ENCODE measurements at regions not wholly inside any gene's neighbourhood (a gene's known extent, or its start where the extent isn't known, plus 50 kb on each side); places are given as distances from the start of the nearest gene placed in this dataset.

- H3K36me3 ChIP-seq (ENCODE audit: insufficient read depth, low read length): no peaks in the 10 kb centered on the region
- H2AFZ ChIP-seq (ENCODE audit: low read length, unreplicated experiment): no peak overlapping the region
- H3K27ac ChIP-seq (ENCODE audit: low read depth, low read length): no peak overlapping the region
- peaks cover 12% of the 10 kb centered on the region for H3K4me1 ChIP-seq (ENCODE audit: control insufficient read depth, insufficient read depth, low read length, unreplicated experiment)
- peaks cover 5% of the 10 kb centered on the region; the same call in 1 of the 2 replicates for H3K27me3 ChIP-seq (ENCODE audit: insufficient read depth, low read length)
- no peaks in the 10 kb centered on the region for H3K79me2 ChIP-seq (ENCODE audit: control insufficient read depth, insufficient read depth, low read length, unreplicated experiment)
- no peak overlapping the region for H3K4me3 ChIP-seq (ENCODE audit: low read depth, low read length)
These were observed 178.3 kb upstream of the TWIST2 start for GRCh38 chr2:238669581-238670080.

- H3K27me3 ChIP-seq (ENCODE audit: insufficient read depth, low read length): peaks cover 5% of the 10 kb centered on the region; the same call in 1 of the 2 replicates
- no peak overlapping the region for H2AFZ ChIP-seq (ENCODE audit: low read length, unreplicated experiment)
- H3K79me2 ChIP-seq (ENCODE audit: control insufficient read depth, insufficient read depth, low read length, unreplicated experiment): no peaks in the 10 kb centered on the region
- no peak overlapping the region for H3K27ac ChIP-seq (ENCODE audit: low read depth, low read length)
- no peak overlapping the region for H3K4me3 ChIP-seq (ENCODE audit: low read depth, low read length)
- H3K36me3 ChIP-seq (ENCODE audit: insufficient read depth, low read length): no peaks in the 10 kb centered on the region
- H3K4me1 ChIP-seq (ENCODE audit: control insufficient read depth, insufficient read depth, low read length, unreplicated experiment): peaks cover 12% of the 10 kb centered on the region
These were observed 177.7 kb upstream of the TWIST2 start for GRCh38 chr2:238670111-238670585.

- peaks cover 6% of the 10 kb centered on the region; the same call in 1 of the 2 replicates for H3K27me3 ChIP-seq (ENCODE audit: insufficient read depth, low read length)
- H3K36me3 ChIP-seq (ENCODE audit: insufficient read depth, low read length): no peaks in the 10 kb centered on the region; the same call in 1 of the 2 replicates
- H3K4me1 ChIP-seq (ENCODE audit: control insufficient read depth, insufficient read depth, low read length, unreplicated experiment): peaks cover 23% of the 10 kb centered on the region
- H3K27ac ChIP-seq (ENCODE audit: low read depth, low read length): no peak overlapping the region
- H3K4me3 ChIP-seq (ENCODE audit: low read depth, low read length): no peak overlapping the region
- H3K79me2 ChIP-seq (ENCODE audit: control insufficient read depth, insufficient read depth, low read length, unreplicated experiment): no peaks in the 10 kb centered on the region
- H2AFZ ChIP-seq (ENCODE audit: low read length, unreplicated experiment): no peak overlapping the region
These were observed 165.3 kb upstream of the TWIST2 start for GRCh38 chr2:238682536-238682935.

GRCh38 chr2:238684362-238685326 is 163.2 kb upstream of the TWIST2 start:
- Histone ChIP-seq H3K27ac (ENCODE audit: low read depth, low read length) (peak overlapping the region; percentile 99), H3K4me1 (ENCODE audit: control insufficient read depth, insufficient read depth, low read length, unreplicated experiment) (peaks cover 31% of the 10 kb centered on the region), H3K36me3 (ENCODE audit: insufficient read depth, low read length) (no peaks in the 10 kb centered on the region), H3K27me3 (ENCODE audit: insufficient read depth, low read length) (no peaks in the 10 kb centered on the region; the same call in 1 of the 2 replicates), H2AFZ (ENCODE audit: low read length, unreplicated experiment) (peak overlapping the region; percentile 17), H3K4me3 (ENCODE audit: low read depth, low read length) (peak overlapping the region; percentile 34; the same call in 1 of the 2 replicates), H3K79me2 (ENCODE audit: control insufficient read depth, insufficient read depth, low read length, unreplicated experiment) (no peaks in the 10 kb centered on the region)

- no peak overlapping the region for H2AFZ ChIP-seq (ENCODE audit: low read length, unreplicated experiment)
- H3K27ac ChIP-seq (ENCODE audit: low read depth, low read length): peak overlapping the region; percentile 99
- no peaks in the 10 kb centered on the region for H3K36me3 ChIP-seq (ENCODE audit: insufficient read depth, low read length)
- H3K4me3 ChIP-seq (ENCODE audit: low read depth, low read length): no peak overlapping the region
- no peaks in the 10 kb centered on the region for H3K79me2 ChIP-seq (ENCODE audit: control insufficient read depth, insufficient read depth, low read length, unreplicated experiment)
- H3K27me3 ChIP-seq (ENCODE audit: insufficient read depth, low read length): no peaks in the 10 kb centered on the region
- peaks cover 31% of the 10 kb centered on the region for H3K4me1 ChIP-seq (ENCODE audit: control insufficient read depth, insufficient read depth, low read length, unreplicated experiment)
These were observed 162.6 kb upstream of the TWIST2 start for GRCh38 chr2:238685327-238685709.

GRCh38 chr2:238685713-238686112 is 162.2 kb upstream of the TWIST2 start:
- Histone ChIP-seq H3K79me2 (ENCODE audit: control insufficient read depth, insufficient read depth, low read length, unreplicated experiment) (no peaks in the 10 kb centered on the region), H3K27ac (ENCODE audit: low read depth, low read length) (peak overlapping the region; percentile 99), H2AFZ (ENCODE audit: low read length, unreplicated experiment) (no peak overlapping the region), H3K27me3 (ENCODE audit: insufficient read depth, low read length) (no peaks in the 10 kb centered on the region), H3K4me1 (ENCODE audit: control insufficient read depth, insufficient read depth, low read length, unreplicated experiment) (peaks cover 31% of the 10 kb centered on the region), H3K36me3 (ENCODE audit: insufficient read depth, low read length) (no peaks in the 10 kb centered on the region), H3K4me3 (ENCODE audit: low read depth, low read length) (no peak overlapping the region)

GRCh38 chr2:238686223-238686622 is 161.7 kb upstream of the TWIST2 start:
- no peaks in the 10 kb centered on the region for H3K79me2 ChIP-seq (ENCODE audit: control insufficient read depth, insufficient read depth, low read length, unreplicated experiment)
- H3K4me3 ChIP-seq (ENCODE audit: low read depth, low read length): no peak overlapping the region
- H2AFZ ChIP-seq (ENCODE audit: low read length, unreplicated experiment): no peak overlapping the region
- H3K27ac ChIP-seq (ENCODE audit: low read depth, low read length): peak overlapping the region; percentile 99
- H3K27me3 ChIP-seq (ENCODE audit: insufficient read depth, low read length): no peaks in the 10 kb centered on the region
- no peaks in the 10 kb centered on the region for H3K36me3 ChIP-seq (ENCODE audit: insufficient read depth, low read length)
- H3K4me1 ChIP-seq (ENCODE audit: control insufficient read depth, insufficient read depth, low read length, unreplicated experiment): peaks cover 31% of the 10 kb centered on the region

- Histone ChIP-seq H3K36me3 (ENCODE audit: insufficient read depth, low read length) (no peaks in the 10 kb centered on the region), H3K27ac (ENCODE audit: low read depth, low read length) (peak overlapping the region; percentile 34; the same call in 1 of the 2 replicates), H3K4me1 (ENCODE audit: control insufficient read depth, insufficient read depth, low read length, unreplicated experiment) (peaks cover 31% of the 10 kb centered on the region), H3K79me2 (ENCODE audit: control insufficient read depth, insufficient read depth, low read length, unreplicated experiment) (no peaks in the 10 kb centered on the region), H3K4me3 (ENCODE audit: low read depth, low read length) (no peak overlapping the region), H3K27me3 (ENCODE audit: insufficient read depth, low read length) (no peaks in the 10 kb centered on the region), H2AFZ (ENCODE audit: low read length, unreplicated experiment) (no peak overlapping the region)
These were observed 159.4 kb upstream of the TWIST2 start for GRCh38 chr2:238688193-238689153.

GRCh38 chr2:238689331-238689730 is 158.6 kb upstream of the TWIST2 start:
- Histone ChIP-seq H3K27me3 (ENCODE audit: insufficient read depth, low read length) (peaks cover 5% of the 10 kb centered on the region; the same call in 1 of the 2 replicates), H3K4me3 (ENCODE audit: low read depth, low read length) (no peak overlapping the region), H2AFZ (ENCODE audit: low read length, unreplicated experiment) (no peak overlapping the region), H3K27ac (ENCODE audit: low read depth, low read length) (no peak overlapping the region), H3K79me2 (ENCODE audit: control insufficient read depth, insufficient read depth, low read length, unreplicated experiment) (no peaks in the 10 kb centered on the region), H3K4me1 (ENCODE audit: control insufficient read depth, insufficient read depth, low read length, unreplicated experiment) (peaks cover 23% of the 10 kb centered on the region), H3K36me3 (ENCODE audit: insufficient read depth, low read length) (no peaks in the 10 kb centered on the region)

- Histone ChIP-seq H3K27ac (ENCODE audit: low read depth, low read length) (no peak overlapping the region), H3K36me3 (ENCODE audit: insufficient read depth, low read length) (no peaks in the 10 kb centered on the region), H3K4me3 (ENCODE audit: low read depth, low read length) (no peak overlapping the region), H3K4me1 (ENCODE audit: control insufficient read depth, insufficient read depth, low read length, unreplicated experiment) (peaks cover 20% of the 10 kb centered on the region), H2AFZ (ENCODE audit: low read length, unreplicated experiment) (no peak overlapping the region), H3K79me2 (ENCODE audit: control insufficient read depth, insufficient read depth, low read length, unreplicated experiment) (no peaks in the 10 kb centered on the region), H3K27me3 (ENCODE audit: insufficient read depth, low read length) (peaks cover 11% of the 10 kb centered on the region; the same call in 1 of the 2 replicates)
These were observed 158.0 kb upstream of the TWIST2 start for GRCh38 chr2:238689871-238690389.

Measured in ACC112 (cell line).